Heart left ventricle (tissue), 16 donors: ENCODE measurements at regions not wholly inside any gene's neighbourhood (a gene's known extent, or its start where the extent isn't known, plus 50 kb on each side); places are given as distances from the start of the nearest gene placed in this dataset.

Experiments used
- ATAC-seq, 4 donors: fragments of 200-7000 bp; cut with Tn5 transposase; one replicate each; pipeline ENCODE4 v1.9.1; 2020 to 2022; ENCODE audit warnings: moderate library complexity in 4 of 4, mild to moderate bottlenecking in 3 of 4, moderate number of reproducible peaks in 1 of 4
- DNase-seq, 5 donors: peaks; one replicate each; pipeline ENCODE4 v3.0.0-alpha.2; 2020
- H3K27ac ChIP-seq, 12 donors: fragments of 200-600 bp; sonication (generic) in 4 of 12; one replicate each; pipeline versions ENCODE4 v1.5.0 to v1.8.0; 2016 to 2022; ENCODE audit warnings: mild to moderate bottlenecking in 2 of 12
- H3K27me3 ChIP-seq, 9 donors: fragments of 200-600 bp; sonication (generic) in 2 of 9; one replicate each; pipeline versions ENCODE4 v1.5.1 to v1.8.0; 2016 to 2022; ENCODE audit warnings: mild to moderate bottlenecking in 3 of 9
- H3K36me3 ChIP-seq, 9 donors: fragments of 200-600 bp; sonication (generic) in 2 of 9; one replicate each; pipeline versions ENCODE4 v1.5.0 to v1.8.0; 2018 to 2022; ENCODE audit warnings: mild to moderate bottlenecking in 2 of 9
- H3K4me1 ChIP-seq, 12 donors: fragments of 200-600 bp; sonication (generic) in 4 of 12; one replicate each; pipeline versions ENCODE4 v1.5.0 to v1.8.0; 2016 to 2022; ENCODE audit warnings: mild to moderate bottlenecking in 3 of 12
- H3K4me3 ChIP-seq, 12 donors: fragments of 200-600 bp; sonication (generic) in 4 of 12; one replicate each; pipeline versions ENCODE4 v1.5.0 to v1.8.0; 2017 to 2022; ENCODE audit warnings: mild to moderate bottlenecking in 9 of 12, moderate library complexity in 4 of 12
- H3K9me3 ChIP-seq, 12 donors: fragments of 200-600 bp; sonication (generic) in 4 of 12; one replicate each; pipeline versions ENCODE4 v1.5.0 to v1.8.0; 2016 to 2022; ENCODE audit warnings: mild to moderate bottlenecking in 1 of 12
- POLR2A ChIP-seq, 2 donors: fragments of 450-650 bp; IDR thresholded peaks; one replicate each; pipeline ENCODE4 v1.6.1; 2017; ENCODE audit warnings: antibody characterized with exemption in 2 of 2, mild to moderate bottlenecking in 2 of 2, moderate library complexity in 2 of 2
- WGBS, 4 donors: extraction: QIAGEN DNeasy Blood & Tissue Kit in 2 of 4; methylation state at CpG; one replicate each; pipeline versions ENCODE4 v1.1.5 to v1.1.7; 2013 to 2018; 5-methylcytosine and 5-hydroxymethylcytosine counted together
- intact Hi-C, 10 donors: fragments of 100-400 bp; cut with DNase I; formaldehyde crosslinking; loops; one replicate each; pipeline versions ENCODE4 v1.11.1 to v1.14.2; 2022
- TF ChIP-seq, protein P1 (sequence below), 12 donors: fragments of 200-600 bp; sonication (generic) in 4 of 12; IDR thresholded peaks; one replicate each; pipeline versions ENCODE4 v1.5.0 to v1.8.0; 2018 to 2022; ENCODE audit warnings: antibody characterized with exemption in 12 of 12, mild to moderate bottlenecking in 5 of 12
- donor health status: ischemic (EF 13 %, LVEDD 7.1; RV severe dilation, severe dysfunction).
- donor health status: healthy with polysubstance abuse.
- donor health status: DM: no; HTN: yes; CAD: no.
- donor health status: DM: no; HTN: no; CAD: no.
- donor health status: ischemic (EF 25% LVEDD 6.9; RV normal size, moderate dysfunction).
- donor health status: ischemic (EF 25% LVEDD 5.7; RV mildly dilated, moderate dysfunction).
- donor health status: healthy.
- donor health status: DM: yes; HTN: yes; CAD: no.
- donor health status: ischemic (EF 35%, LVEDD 5.7; RV mildly dilated, moderate dysfunction).
- donor health status: nonischemic (EF 11% LVEDD 7.7; RV severe dilation, severe dysfunction).
- donor health status: DM: yes; HTN: yes; CAD: no.
- donor health status: PGD.
- donor health status: ischemic (EF 29% LVEDD 5.4; RV normal size, mild dysfunction).
- donor health status: nonischemic (EF 23%, LVEDD 6.1; RV moderate dilation, normal function).

GRCh38 chr1:30273456-30273855 lies 449.9 kb downstream of the MATN1 start:
- 92 to 100% (median 93%) methylated on average over 4 to 5 of the region's 5 CpGs; no CpG with 5 or more reads in 1 of the 4 donors for whole genome bisulfite sequencing, 4 donors
- Histone ChIP-seq H3K4me3 (no peak overlapping the region), H3K27me3 (peaks cover 0 to 35% (median 5%) of the 10 kb centered on the region in 9 donors), H3K27ac (no peak overlapping the region), H3K9me3 (no peaks in the 10 kb centered on the region), H3K4me1 (no peaks in the 10 kb centered on the region), H3K36me3 (no peaks in the 10 kb centered on the region)
- intact Hi-C loops: no loop called here
- DNase-seq: no peak
- TF ChIP-seq, protein P1, sequence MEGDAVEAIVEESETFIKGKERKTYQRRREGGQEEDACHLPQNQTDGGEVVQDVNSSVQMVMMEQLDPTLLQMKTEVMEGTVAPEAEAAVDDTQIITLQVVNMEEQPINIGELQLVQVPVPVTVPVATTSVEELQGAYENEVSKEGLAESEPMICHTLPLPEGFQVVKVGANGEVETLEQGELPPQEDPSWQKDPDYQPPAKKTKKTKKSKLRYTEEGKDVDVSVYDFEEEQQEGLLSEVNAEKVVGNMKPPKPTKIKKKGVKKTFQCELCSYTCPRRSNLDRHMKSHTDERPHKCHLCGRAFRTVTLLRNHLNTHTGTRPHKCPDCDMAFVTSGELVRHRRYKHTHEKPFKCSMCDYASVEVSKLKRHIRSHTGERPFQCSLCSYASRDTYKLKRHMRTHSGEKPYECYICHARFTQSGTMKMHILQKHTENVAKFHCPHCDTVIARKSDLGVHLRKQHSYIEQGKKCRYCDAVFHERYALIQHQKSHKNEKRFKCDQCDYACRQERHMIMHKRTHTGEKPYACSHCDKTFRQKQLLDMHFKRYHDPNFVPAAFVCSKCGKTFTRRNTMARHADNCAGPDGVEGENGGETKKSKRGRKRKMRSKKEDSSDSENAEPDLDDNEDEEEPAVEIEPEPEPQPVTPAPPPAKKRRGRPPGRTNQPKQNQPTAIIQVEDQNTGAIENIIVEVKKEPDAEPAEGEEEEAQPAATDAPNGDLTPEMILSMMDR (IDR thresholded peaks at IDR 0.05): no peak
- TF ChIP-seq POLR2A (IDR thresholded peaks at IDR 0.05): no peak
- no peak for ATAC-seq

DNA sequence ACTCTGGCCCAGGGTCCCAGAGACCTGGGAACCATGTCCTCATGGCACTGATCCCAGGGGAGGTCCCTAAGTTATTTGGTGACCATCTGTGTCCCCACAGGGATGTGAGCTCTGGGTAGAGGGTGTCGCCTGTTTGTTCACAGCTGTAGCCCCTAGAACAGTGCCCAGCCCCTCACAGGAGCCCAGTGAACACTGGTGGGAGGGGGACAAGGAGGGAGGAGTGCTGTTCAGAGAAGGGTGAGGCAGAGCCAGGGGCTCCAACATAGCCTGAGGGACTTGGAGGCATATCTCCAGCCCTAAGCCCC lies 450.4 kb downstream of the MATN1 start:
- DNase-seq: no peak
- H3K27ac ChIP-seq: no peak overlapping the region
- no peaks in the 10 kb centered on the region for H3K4me1 ChIP-seq
- 56 to 82% (median 73%) methylated on average over 1 of the region's 1 CpG; no CpG with 5 or more reads in 1 of the 4 donors for WGBS, 4 donors
- intact Hi-C loops: no loop called here
- TF ChIP-seq, protein P1 (IDR thresholded peaks at IDR 0.05): no peak
- no peak for TF ChIP-seq POLR2A (IDR thresholded peaks at IDR 0.05)
- no peak overlapping the region for H3K4me3 ChIP-seq
- no peak for ATAC-seq
- H3K27me3 ChIP-seq: peaks cover 0 to 35% (median 5%) of the 10 kb centered on the region in 9 donors
- H3K9me3 ChIP-seq: no peaks in the 10 kb centered on the region
- no peaks in the 10 kb centered on the region for H3K36me3 ChIP-seq

GRCh38 chr1:30272277-30273020 lies 450.9 kb downstream of the MATN1 start:
- Histone ChIP-seq H3K4me1 (no peaks in the 10 kb centered on the region), H3K9me3 (no peaks in the 10 kb centered on the region), H3K27me3 (peaks cover 0 to 35% (median 5%) of the 10 kb centered on the region in 9 donors), H3K36me3 (no peaks in the 10 kb centered on the region), H3K4me3 (no peak overlapping the region), H3K27ac (no peak overlapping the region)
- no peak for DNase-seq
- intact Hi-C loops: no loop called here
- no peak for ATAC-seq
- 55 to 65% (median 58%) methylated on average over 6 of the region's 6 CpGs for WGBS, 4 donors
- TF ChIP-seq, protein P1 (IDR thresholded peaks at IDR 0.05): no peak
- no peak for TF ChIP-seq POLR2A (IDR thresholded peaks at IDR 0.05)

DNA sequence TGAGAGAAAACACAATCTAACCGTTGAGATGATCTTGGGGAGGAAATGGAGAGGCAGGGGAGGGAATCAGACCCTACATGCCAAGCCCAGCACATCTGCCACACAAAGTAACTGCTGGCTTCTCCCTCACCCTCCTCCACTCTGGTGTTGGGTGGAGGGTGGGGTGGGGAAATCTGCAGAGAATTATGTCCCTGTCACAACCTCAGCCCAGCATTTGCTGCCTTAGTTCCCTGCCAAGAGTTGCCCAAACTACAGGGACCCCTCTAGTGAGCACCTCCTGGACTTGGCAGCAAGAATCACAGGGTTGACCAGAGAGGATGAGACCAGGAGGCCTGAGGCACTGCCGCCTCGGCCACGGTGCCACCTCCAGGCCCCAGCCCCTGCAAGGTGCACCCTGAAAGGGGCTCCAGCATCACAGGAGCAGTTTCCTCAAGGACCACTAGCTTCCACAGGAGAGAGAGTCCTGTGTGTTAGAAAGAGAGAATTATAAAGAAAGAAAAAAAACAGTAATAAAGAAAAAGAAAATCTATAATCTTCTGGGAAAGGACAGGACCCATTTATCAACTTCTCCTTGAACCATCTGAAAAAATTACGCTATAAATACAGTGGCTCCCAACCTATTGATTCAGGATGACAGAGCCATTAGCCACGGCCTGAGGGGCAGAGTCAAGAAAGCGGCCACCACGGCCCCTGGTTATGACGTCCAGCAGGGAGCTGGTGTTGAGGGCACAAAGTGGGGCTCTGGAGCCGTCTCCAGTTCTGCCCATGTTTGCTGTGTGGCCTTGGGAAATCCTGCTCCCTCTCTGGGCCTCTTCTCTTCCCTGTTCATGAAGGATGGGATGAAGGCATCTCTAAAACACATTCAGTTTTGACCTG lies 451.7 kb downstream of the MATN1 start:
- ATAC-seq: no peak
- TF ChIP-seq, protein P1 (IDR thresholded peaks at IDR 0.05): no peak
- TF ChIP-seq POLR2A (IDR thresholded peaks at IDR 0.05): no peak
- no peak for DNase-seq
- H3K9me3 ChIP-seq: no peaks in the 10 kb centered on the region
- H3K4me1 ChIP-seq: no peaks in the 10 kb centered on the region
- no peak overlapping the region for H3K4me3 ChIP-seq
- WGBS, 4 donors: 70 to 78% (median 74%) methylated on average over 10 of the region's 10 CpGs
- H3K27me3 ChIP-seq: peaks cover 0 to 35% (median 5%) of the 10 kb centered on the region in 9 donors
- no peak overlapping the region for H3K27ac ChIP-seq
- intact Hi-C loops: no loop called here
- H3K36me3 ChIP-seq: no peaks in the 10 kb centered on the region
